B cell (primary cell): ENCODE measurements at regions not wholly inside any gene's neighbourhood (a gene's known extent, or its start where the extent isn't known, plus 50 kb on each side); places are given as distances from the start of the nearest gene placed in this dataset.

ENCODE experiments used
- ATAC-seq: fragments of 200-7000 bp; cut with Tn5 transposase; one replicate; pipeline ENCODE4 v1.10.0; 2021; ENCODE audit warnings: low read depth, mild to moderate bottlenecking, moderate number of reproducible peaks, moderate library complexity
- CTCF ChIA-PET: fragments of 350-600 bp; sonication (Branson Sonifier 250); formaldehyde crosslinking; loops from one replicate; lab custom pipeline; 2021; ENCODE audit warnings: antibody characterized with exemption, inconsistent platforms; lab: Charles Lee
- POLR2A ChIA-PET: fragments of 350-600 bp; sonication (Branson Sonifier 250); formaldehyde crosslinking; loops from one replicate; lab custom pipeline; 2021; ENCODE audit warnings: antibody characterized with exemption; lab: Charles Lee
- DNase-seq: peaks from one replicate; pipeline ENCODE4 v3.0.0; 2013
- H2AFZ ChIP-seq: 2 replicates; pipeline ENCODE4 v1.6.1; 2012; ENCODE audit warnings: mild to moderate bottlenecking, low read depth, low read length; ENCODE audit not compliant: insufficient read depth, poor library complexity, severe bottlenecking
- H3K27ac ChIP-seq, 2 donors: 1 replicate in 1 of 2; 2 replicates in 1 of 2; pipeline ENCODE4 v1.5.1; 2012 to 2013; ENCODE audit warnings: low read length in 2 of 2, mild to moderate bottlenecking in 2 of 2, moderate library complexity in 1 of 2
- H3K27me3 ChIP-seq, 4 experiments: fragments of 200-600 bp in 1 of 4; sonication (generic) in 1 of 4; replicated peaks in 1 of 4; 1 replicate in 2 of 4; 2 replicates in 2 of 4; pipeline versions ENCODE4 v1.6.1 to v1.7.0; 2013 to 2016; ENCODE audit warnings: low read length in 3 of 4, mild to moderate bottlenecking in 2 of 4, mixed read lengths in 1 of 4, moderate library complexity in 1 of 4; ENCODE audit not compliant: insufficient read depth in 4 of 4, control insufficient read depth in 3 of 4; ENCODE audit errors: control extremely low read depth in 1 of 4
- H3K36me3 ChIP-seq, 2 experiments: replicated peaks in 1 of 2; 1 replicate in 1 of 2; 2 replicates in 1 of 2; pipeline versions ENCODE4 v1.6.1 to v1.7.1; 2013; ENCODE audit warnings: low read length in 1 of 2; ENCODE audit not compliant: insufficient read depth in 2 of 2, control insufficient read depth in 1 of 2; ENCODE audit errors: control extremely low read depth in 1 of 2, extremely low read depth in 1 of 2
- H3K4me1 ChIP-seq, 2 donors: fragments of 200-600 bp in 1 of 2; sonication (generic) in 1 of 2; 1 replicate in 1 of 2; 2 replicates in 1 of 2; pipeline versions ENCODE4 v1.5.1 to v1.6.1; 2013 to 2017; ENCODE audit warnings: low read length in 2 of 2; ENCODE audit not compliant: control insufficient read depth in 2 of 2, insufficient read depth in 2 of 2
- H3K4me2 ChIP-seq: replicated peaks from 2 replicates; pipeline ENCODE3; 2012; ENCODE audit warnings: mild to moderate bottlenecking, low read depth, low read length; ENCODE audit not compliant: poor library complexity, severe bottlenecking
- H3K4me3 ChIP-seq, 5 experiments: fragments of 200-600 bp in 1 of 5; sonication (generic) in 1 of 5; 1 replicate in 3 of 5; 2 replicates in 2 of 5; pipeline versions ENCODE4 v1.5.1 to v1.7.0; 2011 to 2016; ENCODE audit warnings: low read length in 4 of 5, mild to moderate bottlenecking in 4 of 5, low read depth in 2 of 5, control low read depth in 1 of 5, moderate library complexity in 1 of 5; ENCODE audit not compliant: insufficient read depth in 1 of 5; ENCODE audit errors: control extremely low read depth in 1 of 5, extremely low read depth in 1 of 5
- H3K79me2 ChIP-seq: fragments of 200-600 bp; sonication (generic); one replicate; pipeline ENCODE4 v1.6.0; 2016; ENCODE audit warnings: low read length; ENCODE audit not compliant: control insufficient read depth, insufficient read depth
- H3K9ac ChIP-seq: fragments of 200-600 bp; sonication (generic); 2 replicates; pipeline ENCODE4 v1.6.1; 2017; ENCODE audit warnings: mild to moderate bottlenecking, low read length, moderate library complexity
- H3K9me3 ChIP-seq, 3 donors: one replicate each; pipeline versions ENCODE4 v1.6.1 to v1.7.1; 2013; ENCODE audit warnings: low read length in 2 of 3; ENCODE audit not compliant: control insufficient read depth in 2 of 3, insufficient read depth in 1 of 3; ENCODE audit errors: control extremely low read depth in 1 of 3
- H4K20me1 ChIP-seq: 2 replicates; pipeline ENCODE4 v1.6.0; 2012; ENCODE audit warnings: mild to moderate bottlenecking, low read length; ENCODE audit not compliant: insufficient read depth, control insufficient read depth, poor library complexity, severe bottlenecking
- H3K27ac Mint-ChIP-seq: one replicate; pipeline ENCODE4 v1.8.0; 2021; ENCODE audit warnings: mixed read lengths
- H3K27me3 Mint-ChIP-seq: one replicate; pipeline ENCODE4 v1.8.0; 2021; ENCODE audit warnings: mixed read lengths
- H3K4me1 Mint-ChIP-seq: one replicate; pipeline ENCODE4 v1.8.0; 2021; ENCODE audit warnings: mixed read lengths
- H3K4me3 Mint-ChIP-seq: one replicate; pipeline ENCODE4 v1.8.0; 2021; ENCODE audit warnings: mixed read lengths
- H3K9me3 Mint-ChIP-seq: one replicate; pipeline ENCODE4 v1.8.0; 2022; ENCODE audit warnings: mixed read lengths; ENCODE audit not compliant: insufficient read depth
- CTCF ChIP-seq: fragments of 200-600 bp; IDR thresholded peaks from one replicate; pipeline ENCODE4 v1.8.0; 2022; ENCODE audit warnings: antibody characterized with exemption, mild to moderate bottlenecking
- EZH2 ChIP-seq: IDR thresholded peaks from 2 replicates; pipeline ENCODE4 v1.6.1; 2012; ENCODE audit warnings: borderline replicate concordance, low read depth, mild to moderate bottlenecking, moderate library complexity, low read length; ENCODE audit not compliant: insufficient read depth, poor library complexity, severe bottlenecking
- WGBS: methylation state at CpG from one replicate; pipeline ENCODE4 v1.1.5; 2013; ENCODE audit warnings: missing lambda C conversion rate; ENCODE audit not compliant: insufficient coverage; 5-methylcytosine and 5-hydroxymethylcytosine counted together
- intact Hi-C: fragments of 100-400 bp; cut with micrococcal nuclease; formaldehyde crosslinking; loops from one replicate; pipeline ENCODE4 v1.10.0; 2022

- H3K27me3 ChIP-seq = no peaks in the 10 kb centered on the region
- ATAC-seq (no peak), DNase-seq (no peak)
- Mint-ChIP-seq H3K4me1 (no peaks in the 10 kb centered on the region), H3K4me3 (no peak overlapping the region), H3K27me3 (no peaks in the 10 kb centered on the region), H3K27ac (no peak overlapping the region), H3K9me3 (no peaks in the 10 kb centered on the region)
- TF ChIP-seq EZH2 = no peak
- TF ChIP-seq CTCF = no peak
- no peak overlapping the region for H2AFZ ChIP-seq
- H3K4me3 ChIP-seq = no peak overlapping the region
- H3K4me1 ChIP-seq = no peaks in the 10 kb centered on the region
- H3K9me3 ChIP-seq = no peaks in the 10 kb centered on the region
- intact Hi-C loops = no loop called here
- 57% methylated on average over 1 of the region's 2 CpGs for WGBS
- H3K4me2 ChIP-seq = no peak overlapping the region
- H3K27ac ChIP-seq = no peak overlapping the region
- no peaks in the 10 kb centered on the region for H4K20me1 ChIP-seq
- no peaks in the 10 kb centered on the region for H3K36me3 ChIP-seq
- CTCF ChIA-PET = no interaction called here
- H3K9ac ChIP-seq = no peak overlapping the region
- POLR2A ChIA-PET = no interaction called here
- no peaks in the 10 kb centered on the region for H3K79me2 ChIP-seq
Observed at GRCh38 chr18:67661555-67661954, 145.0 kb upstream of the DSEL start.

GRCh38 chr18:67654101-67654500, 137.6 kb upstream of the DSEL start:
- no peak for DNase-seq
- H3K79me2 ChIP-seq = no peaks in the 10 kb centered on the region
- H3K9me3 ChIP-seq = no peaks in the 10 kb centered on the region
- ChIA-PET CTCF (no interaction called here), POLR2A (no interaction called here)
- H3K27ac ChIP-seq = no peak overlapping the region
- no peak overlapping the region for H3K4me2 ChIP-seq
- no peaks in the 10 kb centered on the region for H3K4me1 Mint-ChIP-seq
- no peak overlapping the region for H3K27ac Mint-ChIP-seq
- H4K20me1 ChIP-seq = no peaks in the 10 kb centered on the region
- no peaks in the 10 kb centered on the region for H3K9me3 Mint-ChIP-seq
- no peak for ATAC-seq
- no peak overlapping the region for H3K4me3 Mint-ChIP-seq
- TF ChIP-seq CTCF = no peak
- no peak for TF ChIP-seq EZH2
- no peaks in the 10 kb centered on the region for H3K36me3 ChIP-seq
- H3K4me1 ChIP-seq = no peaks in the 10 kb centered on the region
- intact Hi-C loops = no loop called here
- H3K27me3 Mint-ChIP-seq = no peaks in the 10 kb centered on the region
- no peaks in the 10 kb centered on the region for H3K27me3 ChIP-seq
- WGBS = 100% methylated on average over 3 of the region's 4 CpGs
- H3K4me3 ChIP-seq = no peak overlapping the region
- H2AFZ ChIP-seq = no peak overlapping the region
- H3K9ac ChIP-seq = no peak overlapping the region
